Middle frontal gyrus (tissue), 1 donor: ENCODE measurements at regions not wholly inside any gene's neighbourhood (a gene's known extent, or its start where the extent isn't known, plus 50 kb on each side); places are given as distances from the start of the nearest gene placed in this dataset.
"Not testable (repeated sequence)": the region's sequence is repeated elsewhere in the genome, so short reads cannot be mapped to it uniquely, and the experiment has no call there.

Experiments
- DNase-seq: peaks from one replicate; pipeline ENCODE4 v3.0.0-alpha.2; 2015; ENCODE audit warnings: low spot score; ENCODE audit errors: extremely low spot score

GRCh38 chr9:85339338-85339737, 402.4 kb downstream of the AGTPBP1 start:
- DNase-seq, result no peak

GRCh38 chr9:85334228-85334627, 407.5 kb downstream of the AGTPBP1 start:
- DNase-seq, result no peak

- no peak for DNase-seq
These were observed 409.3 kb downstream of the AGTPBP1 start for GRCh38 chr9:85332487-85332886.

GRCh38 chr9:85331626-85332025, 410.1 kb downstream of the AGTPBP1 start:
- DNase-seq, result no peak

- no peak for DNase-seq
These were observed 419.2 kb downstream of the AGTPBP1 start for GRCh38 chr9:85322592-85322991.

- no peak for DNase-seq
These were observed 420.2 kb downstream of the AGTPBP1 start for GRCh38 chr9:85321561-85321960.

- no peak for DNase-seq
These were observed 421.7 kb downstream of the AGTPBP1 start for GRCh38 chr9:85319936-85320656.

- not testable (repeated sequence) for DNase-seq
These were observed 426.2 kb downstream of the AGTPBP1 start for GRCh38 chr9:85315535-85315934.

GRCh38 chr9:85310573-85310972, 431.2 kb downstream of the AGTPBP1 start:
- no peak for DNase-seq

GRCh38 chr9:85303757-85304134, 438.0 kb downstream of the AGTPBP1 start:
- DNase-seq, result no peak

- DNase-seq, result no peak
These were observed 438.6 kb downstream of the AGTPBP1 start for GRCh38 chr9:85302938-85303756.

GRCh38 chr9:85298499-85298898, 443.3 kb downstream of the AGTPBP1 start:
- no peak for DNase-seq

GRCh38 chr9:85295244-85295643, 446.5 kb downstream of the AGTPBP1 start:
- DNase-seq, result not testable (repeated sequence)

- no peak for DNase-seq
These were observed 449.5 kb downstream of the AGTPBP1 start for GRCh38 chr9:85292261-85292660.

GRCh38 chr9:85291266-85291665, 450.5 kb downstream of the AGTPBP1 start:
- DNase-seq, result no peak

- no peak for DNase-seq
These were observed 451.7 kb downstream of the AGTPBP1 start for GRCh38 chr9:85290019-85290418.

- no peak for DNase-seq
These were observed 452.6 kb downstream of the AGTPBP1 start for GRCh38 chr9:85289142-85289541.

GRCh38 chr9:85283421-85283820, 458.3 kb downstream of the AGTPBP1 start:
- DNase-seq, result no peak

- DNase-seq, result no peak
These were observed 463.0 kb downstream of the AGTPBP1 start for GRCh38 chr9:85278769-85279168.

GRCh38 chr9:85276741-85277140, 465.0 kb downstream of the AGTPBP1 start:
- DNase-seq, result no peak

- DNase-seq, result peak; percentile 24
These were observed 471.9 kb downstream of the AGTPBP1 start for GRCh38 chr9:85269811-85270210.

- no peak for DNase-seq
These were observed 473.6 kb downstream of the AGTPBP1 start for GRCh38 chr9:85268131-85268530.

- DNase-seq, result no peak
These were observed 477.1 kb downstream of the AGTPBP1 start for GRCh38 chr9:85264695-85265094.
